ENCODE measurements at regions not wholly inside any gene's neighbourhood (a gene's known extent, or its start where the extent isn't known, plus 50 kb on each side); places are given as distances from the start of the nearest gene placed in this dataset.

DNA sequence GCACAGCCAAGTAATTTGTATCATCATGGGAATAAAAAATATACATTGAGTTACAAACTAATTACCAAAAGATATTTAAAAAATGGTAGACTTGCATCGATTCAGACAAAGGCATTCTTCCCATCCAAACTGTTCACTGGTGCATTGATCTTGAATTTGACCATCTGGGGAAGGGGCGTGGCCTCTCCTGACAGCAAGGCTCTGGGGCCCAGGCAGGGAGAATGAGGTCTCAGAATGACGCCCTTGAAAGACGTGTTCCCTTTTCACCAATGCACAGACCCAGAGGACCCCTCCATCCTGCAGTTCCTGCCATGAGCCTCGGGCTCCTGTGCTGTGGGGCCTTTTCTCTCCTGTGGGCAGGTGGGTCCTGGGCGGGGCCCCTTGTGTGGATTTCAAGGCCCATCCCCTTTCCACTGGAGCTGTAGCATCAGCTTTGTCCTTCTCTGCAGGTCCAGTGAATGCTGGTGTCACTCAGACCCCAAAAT is 91.1 kb upstream of the PRSS58 start:
- Histone ChIP-seq H3K27ac (no peak overlapping the region), H3K36me3 (ENCODE audit: low read depth) (no peaks in the 10 kb centered on the region), H3K9me3 (ENCODE audit: insufficient read depth, low read depth) (no peaks in the 10 kb centered on the region), H3K4me1 (replicated peaks; ENCODE audit: insufficient read depth) (no peaks in the 10 kb centered on the region), H4K20me1 (ENCODE audit: insufficient read depth) (no peaks in the 10 kb centered on the region), H3K79me2 (ENCODE audit: low read depth) (no peaks in the 10 kb centered on the region), H2AFZ (no peak overlapping the region), H3K9me2 (ENCODE audit: insufficient read depth) (no peaks in the 10 kb centered on the region), H3F3A (ENCODE audit: insufficient read depth, low read depth) (no peaks in the 10 kb centered on the region), H3K27me3 (ENCODE audit: insufficient read depth, low read depth) (no peaks in the 10 kb centered on the region), H3K4me3 (no peak overlapping the region), H3K4me2 (no peak overlapping the region)
- ChIA-PET POLR2A (ENCODE audit: unreplicated experiment) (no interaction called here), CTCF (no interaction called here)
- TF ChIP-seq, protein P1, sequence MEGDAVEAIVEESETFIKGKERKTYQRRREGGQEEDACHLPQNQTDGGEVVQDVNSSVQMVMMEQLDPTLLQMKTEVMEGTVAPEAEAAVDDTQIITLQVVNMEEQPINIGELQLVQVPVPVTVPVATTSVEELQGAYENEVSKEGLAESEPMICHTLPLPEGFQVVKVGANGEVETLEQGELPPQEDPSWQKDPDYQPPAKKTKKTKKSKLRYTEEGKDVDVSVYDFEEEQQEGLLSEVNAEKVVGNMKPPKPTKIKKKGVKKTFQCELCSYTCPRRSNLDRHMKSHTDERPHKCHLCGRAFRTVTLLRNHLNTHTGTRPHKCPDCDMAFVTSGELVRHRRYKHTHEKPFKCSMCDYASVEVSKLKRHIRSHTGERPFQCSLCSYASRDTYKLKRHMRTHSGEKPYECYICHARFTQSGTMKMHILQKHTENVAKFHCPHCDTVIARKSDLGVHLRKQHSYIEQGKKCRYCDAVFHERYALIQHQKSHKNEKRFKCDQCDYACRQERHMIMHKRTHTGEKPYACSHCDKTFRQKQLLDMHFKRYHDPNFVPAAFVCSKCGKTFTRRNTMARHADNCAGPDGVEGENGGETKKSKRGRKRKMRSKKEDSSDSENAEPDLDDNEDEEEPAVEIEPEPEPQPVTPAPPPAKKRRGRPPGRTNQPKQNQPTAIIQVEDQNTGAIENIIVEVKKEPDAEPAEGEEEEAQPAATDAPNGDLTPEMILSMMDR (conservative IDR thresholded peaks at IDR 0.05), result no peak
- intact Hi-C loops (cut with micrococcal nuclease; ENCODE audit: unreplicated experiment), result no loop called here
- BruUV-seq (replicated peaks), result no TSS peak
- no peak for DNase-seq

DNA sequence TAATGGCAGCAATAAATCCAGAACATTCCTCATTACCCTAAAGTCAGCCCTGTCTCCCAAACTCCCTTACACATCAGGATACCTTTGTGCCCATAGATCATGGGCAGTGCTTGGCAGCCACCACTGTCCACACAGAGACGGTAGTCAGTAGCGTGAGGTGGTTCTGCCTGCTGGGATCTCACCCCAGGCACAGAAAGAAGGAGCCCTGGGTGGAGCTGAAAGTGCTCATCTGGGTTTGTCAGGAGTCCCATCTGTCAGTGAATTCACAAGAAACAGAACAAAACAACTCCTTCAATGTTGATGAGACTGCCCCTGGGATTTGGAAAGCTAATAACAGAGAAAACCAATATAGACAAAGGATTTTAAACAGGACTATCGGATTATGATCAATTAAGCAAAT is 90.2 kb upstream of the PRSS58 start:
- BruUV-seq (replicated peaks), result no TSS peak
- Histone ChIP-seq H3F3A (ENCODE audit: insufficient read depth, low read depth) (no peaks in the 10 kb centered on the region), H3K79me2 (ENCODE audit: low read depth) (no peaks in the 10 kb centered on the region), H3K4me1 (replicated peaks; ENCODE audit: insufficient read depth) (no peaks in the 10 kb centered on the region), H3K9me2 (ENCODE audit: insufficient read depth) (no peaks in the 10 kb centered on the region), H2AFZ (no peak overlapping the region), H4K20me1 (ENCODE audit: insufficient read depth) (no peaks in the 10 kb centered on the region), H3K4me3 (no peak overlapping the region), H3K36me3 (ENCODE audit: low read depth) (no peaks in the 10 kb centered on the region), H3K9me3 (ENCODE audit: insufficient read depth, low read depth) (no peaks in the 10 kb centered on the region), H3K4me2 (no peak overlapping the region), H3K27me3 (ENCODE audit: insufficient read depth, low read depth) (no peaks in the 10 kb centered on the region), H3K27ac (no peak overlapping the region)
- POLR2A ChIA-PET (ENCODE audit: unreplicated experiment), result no interaction called here
- no peak for TF ChIP-seq EZH2 (IDR thresholded peaks at IDR 0.05; ENCODE audit: low read depth)
- TF ChIP-seq, protein P1 (conservative IDR thresholded peaks at IDR 0.05), result no peak
- CTCF ChIA-PET, result interaction anchor here (1.5 kb wide), 1 partner anchor 9 kb away, joined by 3 read pairs; no protein-coding TSS in a partner anchor
- intact Hi-C loops (cut with micrococcal nuclease; ENCODE audit: unreplicated experiment), result no loop called here
- DNase-seq, result no peak

DNA sequence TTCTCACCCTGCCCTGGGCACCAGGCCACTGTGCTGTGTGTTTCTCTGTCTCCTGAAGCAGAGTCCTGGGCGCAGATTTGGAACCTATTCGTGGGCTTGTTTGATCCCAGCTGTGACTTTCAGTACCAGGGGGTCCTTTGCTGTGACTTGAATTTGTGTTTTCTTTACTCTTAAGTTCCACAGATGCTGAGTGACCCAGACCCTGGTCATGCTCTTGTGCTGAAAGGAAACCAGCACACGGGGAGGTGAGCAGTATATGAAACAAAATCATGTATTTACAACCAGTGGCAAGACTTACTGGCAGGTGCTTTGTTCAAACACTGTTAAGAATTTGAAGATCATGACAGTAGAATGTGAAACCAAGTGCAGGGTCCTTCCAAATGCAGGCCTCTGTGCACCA is 89.2 kb upstream of the PRSS58 start:
- Histone ChIP-seq H3K4me3 (no peak overlapping the region), H3K4me2 (no peak overlapping the region), H3K27me3 (ENCODE audit: insufficient read depth, low read depth) (no peaks in the 10 kb centered on the region), H3K4me1 (replicated peaks; ENCODE audit: insufficient read depth) (no peaks in the 10 kb centered on the region), H3K9me2 (ENCODE audit: insufficient read depth) (no peaks in the 10 kb centered on the region), H3K79me2 (ENCODE audit: low read depth) (no peaks in the 10 kb centered on the region), H3F3A (ENCODE audit: insufficient read depth, low read depth) (no peaks in the 10 kb centered on the region), H3K27ac (no peak overlapping the region), H3K9me3 (ENCODE audit: insufficient read depth, low read depth) (no peaks in the 10 kb centered on the region), H2AFZ (no peak overlapping the region), H4K20me1 (ENCODE audit: insufficient read depth) (no peaks in the 10 kb centered on the region), H3K36me3 (ENCODE audit: low read depth) (no peaks in the 10 kb centered on the region)
- ChIA-PET POLR2A (ENCODE audit: unreplicated experiment) (interaction anchor here (0.6 kb wide), 1 partner anchor 92 kb away, joined by 3 read pairs; no protein-coding TSS in a partner anchor), CTCF (interaction anchor here (1.5 kb wide), 1 partner anchor 8 kb away, joined by 3 read pairs; no protein-coding TSS in a partner anchor)
- TF ChIP-seq, protein P1 (conservative IDR thresholded peaks at IDR 0.05), result no peak
- TF ChIP-seq EZH2 (IDR thresholded peaks at IDR 0.05; ENCODE audit: low read depth), result no peak
- intact Hi-C loops (cut with micrococcal nuclease; ENCODE audit: unreplicated experiment), result no loop called here
- DNase-seq, result no peak
- no TSS peak for BruUV-seq (replicated peaks)

Data from PC-9 (cell line).